ENCODE measurements at regions not wholly inside any gene's neighbourhood (a gene's known extent, or its start where the extent isn't known, plus 50 kb on each side); places are given as distances from the start of the nearest gene placed in this dataset.

DNA sequence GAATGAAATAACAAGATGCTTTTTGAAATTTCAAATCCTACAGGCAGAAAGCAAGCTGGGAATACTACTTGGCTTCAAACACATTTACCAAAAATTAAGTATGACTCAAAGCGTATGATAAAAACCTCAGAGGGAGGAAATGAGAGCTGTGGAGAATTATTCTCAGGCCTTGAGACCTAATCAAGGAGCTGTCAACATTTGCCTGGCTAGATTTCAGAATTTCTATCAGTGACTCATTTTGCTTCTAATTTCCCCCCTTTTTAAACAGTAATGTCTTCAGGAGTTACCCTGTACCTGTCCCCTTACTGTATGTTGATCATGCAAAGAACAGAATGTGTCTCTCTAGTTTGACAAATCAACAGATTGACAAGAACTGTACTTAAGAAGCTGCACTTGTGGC lies 1324.5 kb upstream of the DDX18 start:
- TF ChIP-seq, protein P1, sequence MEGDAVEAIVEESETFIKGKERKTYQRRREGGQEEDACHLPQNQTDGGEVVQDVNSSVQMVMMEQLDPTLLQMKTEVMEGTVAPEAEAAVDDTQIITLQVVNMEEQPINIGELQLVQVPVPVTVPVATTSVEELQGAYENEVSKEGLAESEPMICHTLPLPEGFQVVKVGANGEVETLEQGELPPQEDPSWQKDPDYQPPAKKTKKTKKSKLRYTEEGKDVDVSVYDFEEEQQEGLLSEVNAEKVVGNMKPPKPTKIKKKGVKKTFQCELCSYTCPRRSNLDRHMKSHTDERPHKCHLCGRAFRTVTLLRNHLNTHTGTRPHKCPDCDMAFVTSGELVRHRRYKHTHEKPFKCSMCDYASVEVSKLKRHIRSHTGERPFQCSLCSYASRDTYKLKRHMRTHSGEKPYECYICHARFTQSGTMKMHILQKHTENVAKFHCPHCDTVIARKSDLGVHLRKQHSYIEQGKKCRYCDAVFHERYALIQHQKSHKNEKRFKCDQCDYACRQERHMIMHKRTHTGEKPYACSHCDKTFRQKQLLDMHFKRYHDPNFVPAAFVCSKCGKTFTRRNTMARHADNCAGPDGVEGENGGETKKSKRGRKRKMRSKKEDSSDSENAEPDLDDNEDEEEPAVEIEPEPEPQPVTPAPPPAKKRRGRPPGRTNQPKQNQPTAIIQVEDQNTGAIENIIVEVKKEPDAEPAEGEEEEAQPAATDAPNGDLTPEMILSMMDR (IDR thresholded peaks at IDR 0.05), result no peak
- TF ChIP-seq POLR2A (IDR thresholded peaks at IDR 0.05), result no peak
